Heart left ventricle (tissue), 16 donors: ENCODE measurements at regions not wholly inside any gene's neighbourhood (a gene's known extent, or its start where the extent isn't known, plus 50 kb on each side); places are given as distances from the start of the nearest gene placed in this dataset.
"Not testable (repeated sequence)": the region's sequence is repeated elsewhere in the genome, so short reads cannot be mapped to it uniquely, and the experiment has no call there.

Source experiments
- ATAC-seq, 4 donors: fragments of 200-7000 bp; cut with Tn5 transposase; one replicate each; pipeline ENCODE4 v1.9.1; 2020 to 2022; ENCODE audit warnings: moderate library complexity in 4 of 4, mild to moderate bottlenecking in 3 of 4, moderate number of reproducible peaks in 1 of 4
- DNase-seq, 5 donors: peaks; one replicate each; pipeline ENCODE4 v3.0.0-alpha.2; 2020
- H3K27ac ChIP-seq, 12 donors: fragments of 200-600 bp; sonication (generic) in 4 of 12; one replicate each; pipeline versions ENCODE4 v1.5.0 to v1.8.0; 2016 to 2022; ENCODE audit warnings: mild to moderate bottlenecking in 2 of 12
- H3K27me3 ChIP-seq, 9 donors: fragments of 200-600 bp; sonication (generic) in 2 of 9; one replicate each; pipeline versions ENCODE4 v1.5.1 to v1.8.0; 2016 to 2022; ENCODE audit warnings: mild to moderate bottlenecking in 3 of 9
- H3K36me3 ChIP-seq, 9 donors: fragments of 200-600 bp; sonication (generic) in 2 of 9; one replicate each; pipeline versions ENCODE4 v1.5.0 to v1.8.0; 2018 to 2022; ENCODE audit warnings: mild to moderate bottlenecking in 2 of 9
- H3K4me1 ChIP-seq, 12 donors: fragments of 200-600 bp; sonication (generic) in 4 of 12; one replicate each; pipeline versions ENCODE4 v1.5.0 to v1.8.0; 2016 to 2022; ENCODE audit warnings: mild to moderate bottlenecking in 3 of 12
- H3K4me3 ChIP-seq, 12 donors: fragments of 200-600 bp; sonication (generic) in 4 of 12; one replicate each; pipeline versions ENCODE4 v1.5.0 to v1.8.0; 2017 to 2022; ENCODE audit warnings: mild to moderate bottlenecking in 9 of 12, moderate library complexity in 4 of 12
- H3K9me3 ChIP-seq, 12 donors: fragments of 200-600 bp; sonication (generic) in 4 of 12; one replicate each; pipeline versions ENCODE4 v1.5.0 to v1.8.0; 2016 to 2022; ENCODE audit warnings: mild to moderate bottlenecking in 1 of 12
- POLR2A ChIP-seq, 2 donors: fragments of 450-650 bp; IDR thresholded peaks; one replicate each; pipeline ENCODE4 v1.6.1; 2017; ENCODE audit warnings: antibody characterized with exemption in 2 of 2, mild to moderate bottlenecking in 2 of 2, moderate library complexity in 2 of 2
- WGBS, 4 donors: extraction: QIAGEN DNeasy Blood & Tissue Kit in 2 of 4; methylation state at CpG; one replicate each; pipeline versions ENCODE4 v1.1.5 to v1.1.7; 2013 to 2018; 5-methylcytosine and 5-hydroxymethylcytosine counted together
- intact Hi-C, 10 donors: fragments of 100-400 bp; cut with DNase I; formaldehyde crosslinking; loops; one replicate each; pipeline versions ENCODE4 v1.11.1 to v1.14.2; 2022
- TF ChIP-seq, protein P1 (sequence below), 12 donors: fragments of 200-600 bp; sonication (generic) in 4 of 12; IDR thresholded peaks; one replicate each; pipeline versions ENCODE4 v1.5.0 to v1.8.0; 2018 to 2022; ENCODE audit warnings: antibody characterized with exemption in 12 of 12, mild to moderate bottlenecking in 5 of 12
- donor health status: ischemic (EF 13 %, LVEDD 7.1; RV severe dilation, severe dysfunction).
- donor health status: healthy with polysubstance abuse.
- donor health status: DM: no; HTN: yes; CAD: no.
- donor health status: DM: no; HTN: no; CAD: no.
- donor health status: ischemic (EF 25% LVEDD 6.9; RV normal size, moderate dysfunction).
- donor health status: ischemic (EF 25% LVEDD 5.7; RV mildly dilated, moderate dysfunction).
- donor health status: healthy.
- donor health status: DM: yes; HTN: yes; CAD: no.
- donor health status: ischemic (EF 35%, LVEDD 5.7; RV mildly dilated, moderate dysfunction).
- donor health status: nonischemic (EF 11% LVEDD 7.7; RV severe dilation, severe dysfunction).
- donor health status: DM: yes; HTN: yes; CAD: no.
- donor health status: PGD.
- donor health status: ischemic (EF 29% LVEDD 5.4; RV normal size, mild dysfunction).
- donor health status: nonischemic (EF 23%, LVEDD 6.1; RV moderate dilation, normal function).

DNA sequence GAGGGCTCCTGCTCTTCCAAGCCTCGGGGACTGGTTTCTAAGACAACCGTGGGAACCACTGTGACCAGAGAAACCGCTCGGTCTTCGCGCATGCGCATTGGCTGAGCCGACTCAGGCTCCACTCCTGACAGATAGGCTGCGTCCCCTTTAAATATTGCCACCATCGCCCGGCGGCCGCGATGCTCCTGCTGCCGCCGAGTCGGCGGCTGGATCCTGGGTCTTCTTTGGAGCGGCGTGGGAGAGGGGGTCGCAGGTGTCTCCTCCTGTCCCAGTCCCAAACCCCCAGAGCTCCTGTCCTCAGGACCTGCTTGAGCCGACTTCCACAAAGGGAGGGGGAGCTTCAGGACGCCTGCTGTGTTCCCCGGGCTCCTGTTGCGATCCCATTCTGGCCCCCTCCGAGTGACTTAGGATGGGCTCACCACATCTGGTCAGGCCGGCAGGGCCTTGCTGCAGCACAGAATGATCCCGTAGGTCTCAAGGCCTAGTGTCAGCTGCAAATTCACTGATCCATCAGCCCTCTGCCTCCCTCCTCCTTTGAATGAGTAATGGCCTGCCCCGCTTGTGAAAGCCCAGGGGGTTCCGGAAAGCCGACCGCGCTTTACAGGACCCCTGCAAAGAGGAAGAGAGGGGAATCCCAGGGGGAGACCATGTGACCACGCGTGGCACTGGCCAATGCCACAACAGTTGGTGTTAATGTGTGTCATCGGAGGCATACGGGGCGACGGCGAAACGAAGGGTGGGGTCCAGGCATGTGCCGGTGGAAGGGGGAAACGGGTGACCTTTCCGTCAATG lies 683.2 kb upstream of the TPTE start:
- peak in 1 of 5 donors; percentile 67 for DNase-seq
- TF ChIP-seq, protein P1, sequence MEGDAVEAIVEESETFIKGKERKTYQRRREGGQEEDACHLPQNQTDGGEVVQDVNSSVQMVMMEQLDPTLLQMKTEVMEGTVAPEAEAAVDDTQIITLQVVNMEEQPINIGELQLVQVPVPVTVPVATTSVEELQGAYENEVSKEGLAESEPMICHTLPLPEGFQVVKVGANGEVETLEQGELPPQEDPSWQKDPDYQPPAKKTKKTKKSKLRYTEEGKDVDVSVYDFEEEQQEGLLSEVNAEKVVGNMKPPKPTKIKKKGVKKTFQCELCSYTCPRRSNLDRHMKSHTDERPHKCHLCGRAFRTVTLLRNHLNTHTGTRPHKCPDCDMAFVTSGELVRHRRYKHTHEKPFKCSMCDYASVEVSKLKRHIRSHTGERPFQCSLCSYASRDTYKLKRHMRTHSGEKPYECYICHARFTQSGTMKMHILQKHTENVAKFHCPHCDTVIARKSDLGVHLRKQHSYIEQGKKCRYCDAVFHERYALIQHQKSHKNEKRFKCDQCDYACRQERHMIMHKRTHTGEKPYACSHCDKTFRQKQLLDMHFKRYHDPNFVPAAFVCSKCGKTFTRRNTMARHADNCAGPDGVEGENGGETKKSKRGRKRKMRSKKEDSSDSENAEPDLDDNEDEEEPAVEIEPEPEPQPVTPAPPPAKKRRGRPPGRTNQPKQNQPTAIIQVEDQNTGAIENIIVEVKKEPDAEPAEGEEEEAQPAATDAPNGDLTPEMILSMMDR (IDR thresholded peaks at IDR 0.05): no peak
- TF ChIP-seq POLR2A (IDR thresholded peaks at IDR 0.05): no peak
- intact Hi-C loops: no loop called here
- ATAC-seq: no peak
- H3K4me3 ChIP-seq: no peak overlapping the region
- H3K9me3 ChIP-seq: peaks cover 0 to 35% (median 5%) of the 10 kb centered on the region in 12 donors
- no peaks in the 10 kb centered on the region for H3K36me3 ChIP-seq
- H3K27ac ChIP-seq: no peak overlapping the region
- H3K27me3 ChIP-seq: peaks cover 0 to 4% (median 0%) of the 10 kb centered on the region in 9 donors
- H3K4me1 ChIP-seq: no peaks in the 10 kb centered on the region
- WGBS, 4 donors: 78 to 83% (median 80%) methylated on average over 44 of the region's 44 CpGs

- no peaks in the 10 kb centered on the region for H3K4me1 ChIP-seq
- WGBS, 4 donors: 69 to 76% (median 73%) methylated on average over 46 to 47 of the region's 47 CpGs
- H3K36me3 ChIP-seq: no peaks in the 10 kb centered on the region
- H3K27me3 ChIP-seq: peaks cover 0 to 4% (median 0%) of the 10 kb centered on the region in 9 donors
- peak in 3 of 5 donors; percentile 29 to 78 (median 32) for DNase-seq
- no peak overlapping the region for H3K4me3 ChIP-seq
- TF ChIP-seq POLR2A (IDR thresholded peaks at IDR 0.05): no peak
- TF ChIP-seq, protein P1 (IDR thresholded peaks at IDR 0.05): no peak
- ATAC-seq: peak in 2 of 4 donors; percentile 45 to 57
- H3K9me3 ChIP-seq: peaks cover 0 to 42% (median 5%) of the 10 kb centered on the region in 12 donors
- H3K27ac ChIP-seq: no peak overlapping the region
- intact Hi-C loops: no loop called here
Observed at GRCh38 chr21:9838738-9839642, 682.4 kb upstream of the TPTE start.

DNA sequence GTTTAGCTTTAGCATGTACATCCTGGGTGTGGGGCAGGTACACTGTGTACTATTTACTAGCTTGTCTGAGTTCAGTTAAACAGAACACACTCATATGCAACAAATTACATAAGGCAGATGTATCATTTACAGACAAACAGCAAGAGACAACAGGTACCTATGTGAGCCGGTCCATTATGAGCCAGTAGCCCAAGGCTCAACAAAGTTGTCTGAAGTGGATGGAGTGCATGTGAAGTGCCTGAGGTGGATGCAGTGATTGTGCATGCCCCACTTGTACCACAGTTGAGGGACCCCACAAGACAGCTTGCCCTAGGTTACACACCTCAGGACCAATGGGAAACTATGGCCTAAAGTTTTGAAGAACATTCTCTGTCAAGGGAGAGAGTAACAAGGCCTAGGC lies 677.3 kb upstream of the TPTE start:
- H3K4me1 ChIP-seq, H3K36me3 ChIP-seq, H3K4me3 ChIP-seq, intact Hi-C loops, DNase-seq, H3K27ac ChIP-seq, H3K27me3 ChIP-seq, ATAC-seq: not testable (repeated sequence)
- WGBS, 4 donors: 57 to 86% (median 72%) methylated on average over 1 of the region's 1 CpG
- H3K9me3 ChIP-seq: peaks cover 0 to 61% (median under 1%) of the 10 kb centered on the region in 12 donors

DNA sequence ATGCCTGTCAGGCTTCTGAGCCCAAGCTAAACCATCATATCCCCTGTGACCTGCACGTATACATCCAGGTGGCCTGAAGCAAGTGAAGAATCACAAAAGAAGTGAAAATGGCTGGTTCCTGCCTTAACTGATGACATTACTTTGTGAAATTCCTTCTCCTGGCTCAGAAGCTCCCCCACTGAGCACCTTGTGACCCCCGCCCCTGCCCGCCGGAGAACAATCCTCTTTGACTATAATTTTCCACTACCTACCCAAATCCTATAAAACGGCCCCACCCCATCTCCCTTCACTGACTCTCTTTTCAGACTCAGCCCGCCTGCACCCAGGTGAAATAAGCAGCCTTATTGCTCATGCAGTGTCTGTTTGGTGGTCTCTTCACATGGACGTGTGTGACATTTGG lies 673.9 kb upstream of the TPTE start:
- WGBS, 4 donors: 65 to 70% (median 68%) methylated on average over 7 of the region's 7 CpGs
- peaks cover 0 to 45% (median 0%) of the 10 kb centered on the region in 12 donors for H3K9me3 ChIP-seq
- DNase-seq, H3K27ac ChIP-seq, H3K4me1 ChIP-seq, H3K27me3 ChIP-seq, H3K4me3 ChIP-seq, H3K36me3 ChIP-seq, intact Hi-C loops, ATAC-seq: not testable (repeated sequence)

- intact Hi-C loops, ATAC-seq, H3K36me3 ChIP-seq, H3K27ac ChIP-seq, H3K4me1 ChIP-seq, H3K27me3 ChIP-seq, H3K4me3 ChIP-seq, DNase-seq: not testable (repeated sequence)
- H3K9me3 ChIP-seq: peaks cover 0 to 30% (median 0%) of the 10 kb centered on the region in 12 donors
- 39 to 71% (median 58%) methylated on average over 2 of the region's 2 CpGs for WGBS, 4 donors
Observed at GRCh38 chr21:9851166-9851565, 670.2 kb upstream of the TPTE start.

DNA sequence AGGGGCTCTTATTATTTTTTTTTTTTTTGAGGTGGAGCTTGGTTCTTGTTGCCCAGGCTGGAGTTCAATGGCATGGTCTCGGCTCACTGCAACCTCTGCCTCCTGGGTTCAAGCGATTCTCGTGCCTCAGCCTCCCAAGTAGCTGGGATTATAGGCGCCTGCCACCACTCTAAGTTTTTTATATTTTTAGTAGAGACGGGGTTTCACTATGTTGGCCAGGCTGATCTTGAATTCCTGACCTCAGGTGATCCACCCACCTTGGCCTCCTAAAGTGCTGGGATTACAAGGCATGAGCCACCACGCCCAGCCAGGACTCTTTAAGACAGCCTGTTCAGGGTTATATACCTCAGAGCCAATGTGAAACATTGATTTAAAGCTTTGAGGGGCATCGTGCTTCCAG lies 669.7 kb upstream of the TPTE start:
- intact Hi-C loops, DNase-seq, H3K4me1 ChIP-seq, H3K4me3 ChIP-seq, H3K36me3 ChIP-seq, ATAC-seq, H3K27ac ChIP-seq, H3K27me3 ChIP-seq: not testable (repeated sequence)
- peaks cover 0 to 29% (median 0%) of the 10 kb centered on the region in 12 donors for H3K9me3 ChIP-seq
- 44 to 54% (median 51%) methylated on average over 6 of the region's 7 CpGs for WGBS, 4 donors

DNA sequence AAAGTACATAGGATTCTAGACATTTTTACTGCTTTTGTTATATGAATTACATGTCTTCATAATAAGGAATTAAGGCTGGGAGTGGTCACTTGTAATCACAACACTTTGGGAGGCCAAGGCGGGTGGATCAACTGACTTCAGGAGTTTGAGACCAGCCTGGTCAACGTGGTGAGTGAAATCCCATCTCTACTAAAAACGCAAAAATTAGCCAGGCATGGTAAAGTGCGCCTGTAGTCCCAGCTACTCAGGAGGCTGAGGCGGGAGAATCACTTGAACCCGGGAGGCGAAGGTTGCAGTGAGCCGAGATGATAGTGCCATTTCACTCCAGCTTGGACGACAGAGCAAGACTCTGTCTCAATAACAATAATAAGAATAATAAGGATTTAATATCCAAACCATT lies 663.8 kb upstream of the TPTE start:
- WGBS, 4 donors: 55 to 64% (median 57%) methylated on average over 9 of the region's 9 CpGs
- H3K27ac ChIP-seq, ATAC-seq: not testable (repeated sequence)

DNA sequence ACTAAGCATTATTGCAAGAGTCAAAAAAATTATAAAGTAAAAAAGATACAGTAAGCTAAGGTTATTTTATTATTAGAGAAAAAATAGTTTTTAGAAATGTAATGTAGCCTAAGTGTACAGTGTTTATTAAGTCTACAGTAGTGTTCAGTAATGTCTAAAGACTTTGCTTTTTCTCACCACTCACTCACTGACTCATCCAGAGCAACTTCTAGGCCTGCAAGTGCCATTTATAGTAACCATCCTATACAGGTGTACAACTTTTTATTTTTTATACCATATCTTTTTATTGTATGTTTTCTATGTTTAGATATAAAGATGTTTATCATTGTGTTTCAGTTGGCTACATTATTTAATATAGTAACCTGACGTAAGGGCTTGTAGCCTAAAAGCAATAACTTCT lies 661.5 kb upstream of the TPTE start:
- 53 to 68% (median 61%) methylated on average over 1 of the region's 1 CpG for WGBS, 4 donors
- ATAC-seq, H3K27ac ChIP-seq, H3K27me3 ChIP-seq, DNase-seq, H3K4me3 ChIP-seq, intact Hi-C loops, H3K36me3 ChIP-seq, H3K4me1 ChIP-seq: not testable (repeated sequence)
- peaks cover 0 to 47% (median 8%) of the 10 kb centered on the region in 12 donors for H3K9me3 ChIP-seq

More for the DNA sequence above, 663.8 kb upstream of the TPTE start:
- H3K27me3 ChIP-seq, DNase-seq, H3K4me3 ChIP-seq, H3K36me3 ChIP-seq, H3K4me1 ChIP-seq, intact Hi-C loops: not testable (repeated sequence)
- H3K9me3 ChIP-seq: peaks cover 0 to 41% (median 5%) of the 10 kb centered on the region in 12 donors
